SK-N-SH (cell line): ENCODE measurements at regions not wholly inside any gene's neighbourhood (a gene's known extent, or its start where the extent isn't known, plus 50 kb on each side); places are given as distances from the start of the nearest gene placed in this dataset.

ENCODE experiments used
- CTCF ChIP-seq: fragments of 200-600 bp; sonication (generic); IDR thresholded peaks from 2 replicates; pipeline ENCODE4 v1.6.1; 2017; ENCODE audit warnings: antibody characterized with exemption, mild to moderate bottlenecking, moderate library complexity
- GABPA ChIP-seq: IDR thresholded peaks from 2 replicates; pipeline ENCODE4 v1.4.0; 2012; ENCODE audit warnings: low read depth, mild to moderate bottlenecking
- GATA2 ChIP-seq: sonication (generic); formaldehyde crosslinking; IDR thresholded peaks from 2 replicates; pipeline ENCODE4 v1.5.0; 2020; ENCODE audit warnings: mild to moderate bottlenecking, missing genetic modification reagents
- POLR2AphosphoS5 ChIP-seq: IDR thresholded peaks from 2 replicates; pipeline ENCODE4 v1.6.1; 2012; ENCODE audit warnings: low read depth, low read length
- USF2 ChIP-seq: fragments of 150-350 bp; IDR thresholded peaks from 2 replicates; pipeline ENCODE4 v1.6.1; 2017; ENCODE audit warnings: antibody characterized with exemption, low read length, low read depth, borderline replicate concordance
- ZBTB33 ChIP-seq: IDR thresholded peaks from 2 replicates; pipeline ENCODE4 v1.4.0; 2012; ENCODE audit warnings: low read depth, borderline replicate concordance

GRCh38 chr10:4024516-4025245 is 239.7 kb upstream of the KLF6 start:
- TF ChIP-seq GABPA (no peak), CTCF (no peak), GATA2 (CRISPR knock-in tag) (no peak), POLR2AphosphoS5 (no peak), USF2 (no peak), ZBTB33 (no peak)
